HG03439 (cell line): ENCODE measurements at regions not wholly inside any gene's neighbourhood (a gene's known extent, or its start where the extent isn't known, plus 50 kb on each side); places are given as distances from the start of the nearest gene placed in this dataset.

ENCODE experiments used
- ATAC-seq: cut with Tn5 transposase; IDR thresholded peaks from one replicate; pipeline ENCODE4 v1.9.1; 2021; ENCODE audit warnings: mild to moderate bottlenecking, moderate library complexity; ENCODE audit not compliant: unreplicated experiment

GRCh38 chrY:8553614-8554013 is 783.6 kb upstream of the TSPY4 start:
- ATAC-seq, result no peak

GRCh38 chrY:8561385-8561784 is 775.9 kb upstream of the TSPY4 start:
- ATAC-seq, result no peak

GRCh38 chrY:8562456-8563090 is 774.7 kb upstream of the TSPY4 start:
- no peak for ATAC-seq

GRCh38 chrY:8564421-8564820 is 772.8 kb upstream of the TSPY4 start:
- no peak for ATAC-seq

GRCh38 chrY:8566198-8566597 is 771.1 kb upstream of the TSPY4 start:
- ATAC-seq, result no peak

- ATAC-seq, result no peak
Observed at GRCh38 chrY:8570384-8570783, 766.9 kb upstream of the TSPY4 start.

- no peak for ATAC-seq
Observed at GRCh38 chrY:8572916-8573315, 764.3 kb upstream of the TSPY4 start.

GRCh38 chrY:8582277-8582850 is 754.9 kb upstream of the TSPY4 start:
- no peak for ATAC-seq

GRCh38 chrY:8583191-8583590 is 754.1 kb upstream of the TSPY4 start:
- ATAC-seq, result no peak

- ATAC-seq, result no peak
Observed at GRCh38 chrY:8590641-8591040, 746.6 kb upstream of the TSPY4 start.

- ATAC-seq, result no peak
Observed at GRCh38 chrY:8591821-8592516, 745.3 kb upstream of the TSPY4 start.

- no peak for ATAC-seq
Observed at GRCh38 chrY:8594657-8595056, 742.6 kb upstream of the TSPY4 start.

GRCh38 chrY:8599141-8599540 is 738.1 kb upstream of the TSPY4 start:
- no peak for ATAC-seq

GRCh38 chrY:8610620-8611019 is 726.6 kb upstream of the TSPY4 start:
- ATAC-seq, result no peak

GRCh38 chrY:8611815-8612214 is 725.4 kb upstream of the TSPY4 start:
- no peak for ATAC-seq

GRCh38 chrY:8618302-8618701 is 719.0 kb upstream of the TSPY4 start:
- no peak for ATAC-seq

GRCh38 chrY:8622156-8622555 is 715.1 kb upstream of the TSPY4 start:
- ATAC-seq, result no peak

- no peak for ATAC-seq
Observed at GRCh38 chrY:8622856-8623255, 714.4 kb upstream of the TSPY4 start.

GRCh38 chrY:8629636-8630035 is 707.6 kb upstream of the TSPY4 start:
- no peak for ATAC-seq

- no peak for ATAC-seq
Observed at GRCh38 chrY:8638111-8638510, 699.2 kb upstream of the TSPY4 start.

GRCh38 chrY:8644926-8645325 is 692.3 kb upstream of the TSPY4 start:
- no peak for ATAC-seq

GRCh38 chrY:8652445-8652844 is 684.8 kb upstream of the TSPY4 start:
- no peak for ATAC-seq
